Pancreas (tissue), 10 donors: ENCODE measurements at regions not wholly inside any gene's neighbourhood (a gene's known extent, or its start where the extent isn't known, plus 50 kb on each side); places are given as distances from the start of the nearest gene placed in this dataset.
"Not testable (repeated sequence)": the region's sequence is repeated elsewhere in the genome, so short reads cannot be mapped to it uniquely, and the experiment has no call there.

ENCODE experiments used
- ATAC-seq, 4 donors: fragments of 200-7000 bp; cut with Tn5 transposase; one replicate each; pipeline versions ENCODE4 v1.8.0 to v1.9.1; 2020; ENCODE audit warnings: mild to moderate bottlenecking in 4 of 4, moderate library complexity in 4 of 4
- DNase-seq, 6 donors: peaks; one replicate each; pipeline ENCODE4 v3.0.0-alpha.2; 2020
- FAIRE-seq: peaks from 2 replicates; lab custom pipeline; 2012; peaks lifted over from hg19 to GRCh38; lab: Jason Lieb, UNC
- H3K27ac ChIP-seq, 4 donors: fragments of 200-600 bp; sonication (generic); 1 replicate in 3 of 4; 2 replicates in 1 of 4; pipeline versions ENCODE4 v1.5.0 to v1.8.0; 2020
- H3K27me3 ChIP-seq, 4 donors: fragments of 200-600 bp; one replicate each; pipeline ENCODE4 v1.8.0; 2021
- H3K36me3 ChIP-seq, 3 donors: fragments of 200-600 bp; sonication (generic) in 1 of 3; one replicate each; pipeline versions ENCODE4 v1.5.0 to v1.8.0; 2020 to 2021
- H3K4me1 ChIP-seq, 3 donors: fragments of 200-600 bp; one replicate each; pipeline ENCODE4 v1.8.0; 2021
- H3K4me3 ChIP-seq, 4 donors: fragments of 200-600 bp; sonication (generic) in 2 of 4; one replicate each; pipeline versions ENCODE4 v1.5.0 to v1.8.0; 2020 to 2021
- H3K9me3 ChIP-seq, 4 donors: fragments of 200-600 bp; one replicate each; pipeline ENCODE4 v1.8.0; 2021
- WGBS, 2 donors: extraction: QIAGEN DNeasy Blood & Tissue Kit; methylation state at CpG; one replicate each; pipeline ENCODE4 v1.1.7; 2013; 5-methylcytosine and 5-hydroxymethylcytosine counted together
- intact Hi-C, 3 donors: fragments of 100-400 bp; cut with DNase I; formaldehyde crosslinking; loops; one replicate each; pipeline versions ENCODE4 v1.11.1 to v1.14.2; 2022
- TF ChIP-seq, protein P1 (sequence below), 4 donors: fragments of 200-600 bp; sonication (generic) in 3 of 4; IDR thresholded peaks; one replicate each; pipeline versions ENCODE4 v1.5.0 to v1.8.0; 2021; ENCODE audit warnings: antibody characterized with exemption in 4 of 4
- donor health status: healthy with polysubstance abuse.
- donor health status: DM: no; HTN: no; CAD: no; lungs with moderate emphysema.
- donor health status: DM: no; HTN: no; CAD: no.
- donor health status: control.
- donor health status: control.
- donor health status: Bipolar disorder and iron deficiency.
- donor health status: DM: yes; HTN: yes; CAD: no.
- donor health status: DM: no; HTN: no; CAD: no.
- donor health status: DM: no; HTN: no; CAD: no.
- donor health status: DM: yes; HTN: yes; CAD: no.

DNA sequence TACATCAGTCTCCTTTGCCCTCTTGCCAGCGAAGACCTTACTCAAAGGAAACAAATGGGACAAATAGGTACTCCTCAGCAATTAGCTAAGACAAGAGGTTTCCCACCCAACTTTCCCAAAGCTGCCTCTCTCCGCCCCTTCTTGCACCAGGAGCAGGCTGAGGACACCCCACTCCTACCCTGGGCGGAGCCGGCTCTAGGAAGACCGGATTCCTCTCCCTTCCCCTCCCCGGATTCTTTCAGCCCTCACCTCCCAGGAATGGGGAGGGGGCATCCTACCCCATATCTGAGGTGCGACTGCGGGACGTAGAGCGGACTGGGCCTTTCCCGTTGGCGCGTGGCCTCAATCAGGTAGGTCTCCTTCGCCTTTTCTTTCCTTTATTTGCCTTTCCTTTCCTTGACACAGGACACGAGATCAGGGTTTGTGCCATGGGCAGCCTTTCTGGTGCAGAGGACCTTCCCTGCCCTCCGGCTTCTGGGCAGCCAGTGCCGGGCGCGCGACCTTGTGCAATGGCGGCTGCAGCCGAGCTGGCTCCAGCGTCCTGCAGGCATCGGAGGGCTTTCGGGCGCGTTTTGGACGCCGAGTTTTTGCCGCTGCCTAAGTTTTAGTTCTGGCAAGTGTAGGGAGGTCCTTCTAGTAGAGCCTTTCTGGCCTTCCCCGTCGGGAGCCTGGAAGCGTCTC is 279.9 kb downstream of the PLS3 start:
- H3K27me3 ChIP-seq, H3K4me3 ChIP-seq, FAIRE-seq, H3K27ac ChIP-seq, H3K4me1 ChIP-seq, intact Hi-C loops, H3K36me3 ChIP-seq, ATAC-seq, H3K9me3 ChIP-seq: not testable (repeated sequence)
- peak in 2 of 6 donors; percentile 0 to 24 for DNase-seq
- whole genome bisulfite sequencing, 2 donors, result 0% methylated on average over 3 of the region's 33 CpGs; no CpG with 5 or more reads in 1 of the 2 donors

DNA sequence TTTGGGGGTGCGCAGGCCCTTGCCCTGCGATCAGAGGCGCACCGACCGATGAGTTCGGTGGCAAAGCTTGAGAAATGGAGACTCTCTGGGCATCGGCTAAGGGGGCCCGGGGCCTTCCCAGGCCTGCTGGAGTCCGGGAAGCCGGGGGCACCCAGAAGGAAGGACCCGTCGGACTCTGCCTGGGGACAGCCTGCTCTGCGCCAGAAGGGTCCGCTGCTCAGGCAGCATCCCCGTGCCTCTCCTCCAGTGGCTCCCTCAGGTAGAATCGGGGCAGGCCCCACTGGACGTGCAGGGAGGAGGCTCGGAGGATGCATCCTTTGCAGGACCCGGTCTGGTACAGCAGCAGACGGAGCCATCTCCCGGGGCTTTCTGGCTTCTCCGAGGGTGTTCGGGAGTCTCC is 290.0 kb downstream of the PLS3 start:
- H3K4me1 ChIP-seq, H3K4me3 ChIP-seq, ATAC-seq, H3K36me3 ChIP-seq, intact Hi-C loops, FAIRE-seq, H3K27me3 ChIP-seq, H3K27ac ChIP-seq, H3K9me3 ChIP-seq: not testable (repeated sequence)
- DNase-seq, result peak in 4 of 6 donors; percentile 10 to 59 (median 20)
- 87 to 90% methylated on average over 5 of the region's 23 CpGs for WGBS, 2 donors

DNA sequence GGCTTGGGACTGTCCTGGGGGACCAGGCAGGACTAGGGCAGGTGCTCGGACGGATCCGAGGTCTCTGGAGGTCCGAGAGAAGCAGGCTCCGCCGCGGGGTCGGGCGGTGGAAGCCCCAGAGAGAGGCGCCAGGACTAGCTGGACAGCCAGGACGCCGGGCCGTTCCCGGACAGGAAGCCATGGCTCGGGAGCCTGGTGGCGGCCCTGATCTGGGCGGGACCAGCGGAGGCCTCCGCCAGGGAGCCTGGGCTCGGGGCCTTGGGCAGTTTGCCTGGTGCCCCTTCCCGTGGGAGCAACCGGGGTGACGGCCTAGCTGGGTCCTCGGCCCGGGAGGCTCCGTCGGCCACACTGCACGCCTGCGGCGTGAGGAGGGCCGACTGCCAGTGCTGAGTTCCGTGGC is 292.3 kb downstream of the PLS3 start:
- WGBS, 2 donors, result 70 to 95% methylated on average over 4 to 7 of the region's 32 CpGs
- DNase-seq, result peak in 3 of 6 donors; percentile 0 to 74 (median 63)
- Histone ChIP-seq H3K27ac (peak overlapping the region in 1 of 4 donors; percentile 40), H3K4me3 (peak overlapping the region in 1 of 4 donors; percentile 33)
- H3K27me3 ChIP-seq, ATAC-seq, H3K36me3 ChIP-seq, H3K4me1 ChIP-seq, H3K9me3 ChIP-seq, FAIRE-seq, intact Hi-C loops: not testable (repeated sequence)

DNA sequence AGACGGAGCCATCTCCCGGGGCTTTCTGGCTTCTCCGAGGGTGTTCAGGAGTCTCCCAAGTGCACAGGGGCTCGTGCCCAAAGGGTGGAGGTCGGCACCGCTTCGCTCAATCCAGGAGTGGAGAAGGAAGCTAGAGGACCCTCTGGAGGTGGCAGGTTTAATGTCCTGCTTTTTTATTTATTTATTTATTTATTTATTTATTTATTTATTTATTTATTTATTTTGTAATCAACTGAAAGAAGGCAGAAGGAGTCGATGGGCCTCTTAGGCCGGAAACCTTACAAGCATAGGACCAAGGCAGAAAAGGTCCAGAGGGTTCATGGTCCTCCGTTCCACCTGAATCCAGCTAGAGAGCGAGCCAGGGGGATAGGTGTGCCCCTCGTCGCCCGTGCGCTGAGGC is 289.4 kb upstream of the AGTR2 start:
- H3K4me3 ChIP-seq, H3K27me3 ChIP-seq, H3K27ac ChIP-seq, FAIRE-seq, intact Hi-C loops, H3K4me1 ChIP-seq, H3K9me3 ChIP-seq, H3K36me3 ChIP-seq, DNase-seq, ATAC-seq: not testable (repeated sequence)
- WGBS, 2 donors, result 91 to 93% methylated on average over 1 of the region's 15 CpGs

DNA sequence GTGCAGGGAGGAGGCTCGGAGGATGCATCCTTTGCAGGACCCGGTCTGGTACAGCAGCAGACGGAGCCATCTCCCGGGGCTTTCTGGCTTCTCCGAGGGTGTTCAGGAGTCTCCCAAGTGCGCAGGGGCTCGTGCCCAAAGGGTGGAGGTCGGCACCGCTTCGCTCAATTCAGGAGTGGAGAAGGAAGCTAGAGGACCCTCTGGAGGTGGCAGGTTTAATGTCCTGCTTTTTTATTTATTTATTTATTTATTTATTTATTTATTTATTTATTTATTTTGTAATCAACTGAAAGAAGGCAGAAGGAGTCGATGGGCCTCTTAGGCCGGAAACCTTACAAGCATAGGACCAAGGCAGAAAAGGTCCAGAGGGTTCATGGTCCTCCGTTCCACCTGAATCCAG is 286.4 kb upstream of the AGTR2 start:
- DNase-seq, ATAC-seq, H3K27ac ChIP-seq, FAIRE-seq, H3K27me3 ChIP-seq, H3K4me1 ChIP-seq, H3K4me3 ChIP-seq, intact Hi-C loops, H3K36me3 ChIP-seq, H3K9me3 ChIP-seq: not testable (repeated sequence)
- no CpG with 5 or more reads among the region's 13 CpGs for WGBS, 2 donors

DNA sequence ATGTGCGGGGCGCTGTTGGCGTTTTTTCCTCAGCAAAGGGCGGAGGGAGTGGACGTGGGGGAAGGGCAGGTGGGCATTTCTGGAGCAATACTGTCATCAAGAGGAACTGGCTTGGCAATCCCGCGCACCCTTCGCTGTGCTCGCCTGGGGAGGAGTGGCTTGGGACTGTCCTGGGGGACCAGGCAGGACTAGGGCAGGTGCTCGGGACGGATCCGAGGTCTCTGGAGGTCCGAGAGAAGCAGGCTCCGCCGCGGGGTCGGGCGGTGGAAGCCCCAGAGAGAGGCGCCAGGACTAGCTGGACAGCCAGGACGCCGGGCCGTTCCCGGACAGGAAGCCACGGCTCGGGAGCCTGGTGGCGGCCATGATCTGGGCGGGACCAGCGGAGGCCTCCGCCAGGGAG is 282.5 kb upstream of the AGTR2 start:
- peak in 5 of 6 donors; percentile 20 to 96 (median 90) for DNase-seq
- peak overlapping the region in 3 of 4 donors; percentile 63 to 86 (median 76) for H3K27ac ChIP-seq
- intact Hi-C loops, H3K9me3 ChIP-seq, H3K36me3 ChIP-seq, H3K4me1 ChIP-seq, ATAC-seq, FAIRE-seq, H3K27me3 ChIP-seq: not testable (repeated sequence)
- peak overlapping the region in 3 of 4 donors; percentile 8 to 49 (median 35) for H3K4me3 ChIP-seq
- WGBS, 2 donors, result 32 to 93% methylated on average over 13 to 14 of the region's 29 CpGs
- TF ChIP-seq, protein P1, sequence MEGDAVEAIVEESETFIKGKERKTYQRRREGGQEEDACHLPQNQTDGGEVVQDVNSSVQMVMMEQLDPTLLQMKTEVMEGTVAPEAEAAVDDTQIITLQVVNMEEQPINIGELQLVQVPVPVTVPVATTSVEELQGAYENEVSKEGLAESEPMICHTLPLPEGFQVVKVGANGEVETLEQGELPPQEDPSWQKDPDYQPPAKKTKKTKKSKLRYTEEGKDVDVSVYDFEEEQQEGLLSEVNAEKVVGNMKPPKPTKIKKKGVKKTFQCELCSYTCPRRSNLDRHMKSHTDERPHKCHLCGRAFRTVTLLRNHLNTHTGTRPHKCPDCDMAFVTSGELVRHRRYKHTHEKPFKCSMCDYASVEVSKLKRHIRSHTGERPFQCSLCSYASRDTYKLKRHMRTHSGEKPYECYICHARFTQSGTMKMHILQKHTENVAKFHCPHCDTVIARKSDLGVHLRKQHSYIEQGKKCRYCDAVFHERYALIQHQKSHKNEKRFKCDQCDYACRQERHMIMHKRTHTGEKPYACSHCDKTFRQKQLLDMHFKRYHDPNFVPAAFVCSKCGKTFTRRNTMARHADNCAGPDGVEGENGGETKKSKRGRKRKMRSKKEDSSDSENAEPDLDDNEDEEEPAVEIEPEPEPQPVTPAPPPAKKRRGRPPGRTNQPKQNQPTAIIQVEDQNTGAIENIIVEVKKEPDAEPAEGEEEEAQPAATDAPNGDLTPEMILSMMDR (IDR thresholded peaks at IDR 0.05), result peak in 1 of 4 donors; percentile 12

DNA sequence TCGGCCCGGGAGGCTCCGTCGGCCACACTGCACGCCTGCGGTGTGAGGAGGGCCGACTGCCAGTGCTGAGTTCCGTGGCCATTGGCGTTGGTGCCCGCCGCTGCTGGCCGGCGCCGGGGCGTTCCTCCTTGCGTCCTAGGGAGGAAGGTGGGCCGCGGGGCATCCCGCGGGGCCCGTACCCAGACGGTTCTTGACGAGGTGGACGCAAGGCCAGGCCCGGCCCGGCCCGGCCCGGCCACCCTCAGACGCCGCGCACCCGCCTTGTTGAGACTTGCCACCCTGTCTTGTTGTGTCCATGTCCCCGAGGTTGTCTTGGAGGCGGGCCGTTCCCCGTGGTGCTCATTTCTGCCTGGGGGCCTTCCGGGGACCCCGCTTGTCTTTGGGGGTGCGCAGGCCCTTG is 282.0 kb upstream of the AGTR2 start:
- H3K4me1 ChIP-seq, H3K9me3 ChIP-seq, intact Hi-C loops, FAIRE-seq, ATAC-seq, H3K27me3 ChIP-seq, H3K27ac ChIP-seq, H3K36me3 ChIP-seq: not testable (repeated sequence)
- WGBS, 2 donors, result 33 to 100% methylated on average over 7 to 14 of the region's 39 CpGs
- peak in 4 of 6 donors; percentile 47 to 93 (median 66) for DNase-seq
- H3K4me3 ChIP-seq, result peak overlapping the region in 1 of 4 donors; percentile 49
